Left ventricle myocardium inferior (tissue), 1 donor: ENCODE measurements at regions not wholly inside any gene's neighbourhood (a gene's known extent, or its start where the extent isn't known, plus 50 kb on each side); places are given as distances from the start of the nearest gene placed in this dataset.

ENCODE experiments used
- DNase-seq: peaks from one replicate; pipeline ENCODE4 v3.0.0-alpha.2; 2020
- H3K27ac ChIP-seq: fragments of 200-600 bp; replicated peaks from 2 replicates; pipeline ENCODE4 v1.8.0; 2021
- H3K27me3 ChIP-seq: fragments of 200-600 bp; 2 replicates; pipeline ENCODE4 v1.8.0; 2021; ENCODE audit warnings: low read depth
- H3K36me3 ChIP-seq: fragments of 200-600 bp; 2 replicates; pipeline ENCODE4 v1.8.0; 2021
- H3K4me1 ChIP-seq: fragments of 200-600 bp; 2 replicates; pipeline ENCODE4 v1.8.0; 2021
- H3K4me3 ChIP-seq: fragments of 200-600 bp; 2 replicates; pipeline ENCODE4 v1.8.0; 2021; ENCODE audit warnings: mild to moderate bottlenecking, moderate library complexity
- H3K9me3 ChIP-seq: fragments of 200-600 bp; replicated peaks from 2 replicates; pipeline ENCODE4 v1.8.0; 2021
- intact Hi-C: fragments of 100-400 bp; cut with micrococcal nuclease; formaldehyde crosslinking; loops from one replicate; pipeline ENCODE4 v1.11.0; 2022
- TF ChIP-seq, protein P1 (sequence below): fragments of 200-600 bp; IDR thresholded peaks from 2 replicates; pipeline ENCODE4 v1.8.0; 2021; ENCODE audit warnings: antibody characterized with exemption, mild to moderate bottlenecking, borderline replicate concordance
- donor health status: DM: no; HTN: yes; CAD: no; lungs with severe emphysema.

DNA sequence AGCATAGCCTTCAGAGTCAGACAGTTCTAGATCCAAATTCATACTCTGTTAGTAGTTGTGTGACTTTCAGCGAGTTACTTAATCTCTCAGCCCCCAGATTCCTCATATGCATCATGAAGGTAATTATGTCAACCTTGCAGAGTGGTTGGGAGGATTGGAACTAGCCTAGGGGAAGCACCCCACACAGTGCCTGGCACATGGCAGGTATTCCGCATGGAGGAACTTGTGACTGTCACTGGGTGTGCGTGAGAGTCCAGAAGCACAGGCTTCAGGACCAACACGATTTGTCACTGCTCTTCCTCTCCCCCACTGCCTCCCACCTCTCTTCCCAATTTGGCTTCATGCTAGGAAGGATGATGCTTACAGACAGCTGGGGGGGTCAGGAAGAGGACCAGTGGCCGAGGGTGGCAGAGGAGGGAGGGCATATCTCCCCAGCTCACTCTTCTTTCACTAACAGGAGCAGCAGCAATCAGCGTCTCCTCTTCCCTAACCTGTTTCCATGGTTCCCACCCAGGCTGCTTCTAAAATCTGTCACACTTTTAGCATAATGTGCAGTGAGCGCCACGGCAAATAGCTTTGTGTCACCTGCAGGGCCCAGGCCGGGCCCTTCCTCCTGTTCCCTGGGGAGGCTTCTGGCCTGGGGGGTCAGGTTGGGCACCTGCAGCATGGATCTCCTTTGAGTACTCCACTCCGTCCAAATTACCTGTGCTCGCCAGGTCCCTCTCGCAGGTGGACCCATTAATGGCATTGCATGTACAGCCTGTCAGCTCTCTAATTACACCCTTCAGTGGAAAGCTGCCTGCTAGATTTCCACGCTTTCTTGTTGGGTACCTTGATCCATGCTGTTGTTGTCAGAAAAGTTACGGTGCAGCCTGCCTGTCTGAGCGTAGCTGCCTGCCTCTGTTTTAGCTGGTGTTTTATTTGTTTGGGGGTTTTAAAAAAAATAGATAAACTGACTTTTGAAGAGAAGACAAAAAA, 400.4 kb downstream of the NXPE2 start:
- TF ChIP-seq, protein P1, sequence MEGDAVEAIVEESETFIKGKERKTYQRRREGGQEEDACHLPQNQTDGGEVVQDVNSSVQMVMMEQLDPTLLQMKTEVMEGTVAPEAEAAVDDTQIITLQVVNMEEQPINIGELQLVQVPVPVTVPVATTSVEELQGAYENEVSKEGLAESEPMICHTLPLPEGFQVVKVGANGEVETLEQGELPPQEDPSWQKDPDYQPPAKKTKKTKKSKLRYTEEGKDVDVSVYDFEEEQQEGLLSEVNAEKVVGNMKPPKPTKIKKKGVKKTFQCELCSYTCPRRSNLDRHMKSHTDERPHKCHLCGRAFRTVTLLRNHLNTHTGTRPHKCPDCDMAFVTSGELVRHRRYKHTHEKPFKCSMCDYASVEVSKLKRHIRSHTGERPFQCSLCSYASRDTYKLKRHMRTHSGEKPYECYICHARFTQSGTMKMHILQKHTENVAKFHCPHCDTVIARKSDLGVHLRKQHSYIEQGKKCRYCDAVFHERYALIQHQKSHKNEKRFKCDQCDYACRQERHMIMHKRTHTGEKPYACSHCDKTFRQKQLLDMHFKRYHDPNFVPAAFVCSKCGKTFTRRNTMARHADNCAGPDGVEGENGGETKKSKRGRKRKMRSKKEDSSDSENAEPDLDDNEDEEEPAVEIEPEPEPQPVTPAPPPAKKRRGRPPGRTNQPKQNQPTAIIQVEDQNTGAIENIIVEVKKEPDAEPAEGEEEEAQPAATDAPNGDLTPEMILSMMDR: no peak
- intact Hi-C loops: no loop called here

DNA sequence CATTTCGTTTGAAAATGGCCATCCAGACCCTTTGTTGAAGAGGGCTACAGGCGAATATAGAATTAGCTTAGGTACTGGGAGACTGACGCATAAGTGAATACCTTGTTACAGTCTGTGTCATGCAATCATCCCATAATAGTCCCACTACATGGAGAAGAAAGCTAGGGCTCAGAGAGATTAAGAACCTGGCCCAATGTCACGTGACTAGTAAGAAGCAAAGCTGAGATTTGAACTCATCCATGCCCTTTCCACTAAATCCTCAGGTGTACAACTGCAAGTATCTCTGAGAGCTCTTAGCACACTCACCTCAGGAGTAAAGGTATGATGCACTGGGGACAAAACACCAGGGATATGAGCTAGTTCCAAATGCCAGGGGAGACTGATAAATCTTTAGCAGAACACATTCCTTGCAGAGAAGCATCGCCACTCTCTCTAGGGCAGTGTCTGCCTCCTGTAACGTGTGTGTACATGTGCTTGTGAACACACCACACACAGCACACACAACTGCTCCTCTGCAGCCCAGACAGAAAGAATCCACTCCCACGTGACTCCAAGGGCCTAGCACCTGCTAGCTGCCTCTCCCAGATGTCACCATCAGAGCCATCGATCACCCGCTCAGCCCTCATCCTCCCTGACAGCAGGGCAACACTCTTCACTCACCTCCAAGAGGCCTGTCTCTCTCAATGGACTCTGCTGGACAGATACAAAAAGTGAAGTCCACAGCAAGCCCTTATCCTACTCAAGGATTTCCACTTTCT, 402.8 kb downstream of the NXPE2 start:
- Histone ChIP-seq H3K4me3 (no peak overlapping the region), H3K4me1 (peaks cover 5% of the 10 kb centered on the region), H3K27ac (no peak overlapping the region), H3K36me3 (no peaks in the 10 kb centered on the region), H3K9me3 (no peaks in the 10 kb centered on the region), H3K27me3 (peaks cover 65% of the 10 kb centered on the region)
- TF ChIP-seq, protein P1: no peak
- DNase-seq: no peak
- intact Hi-C loops: no loop called here

More for the DNA sequence above, 400.4 kb downstream of the NXPE2 start:
- Histone ChIP-seq H3K4me3 (no peak overlapping the region), H3K36me3 (no peaks in the 10 kb centered on the region), H3K9me3 (no peaks in the 10 kb centered on the region), H3K27me3 (peaks cover 54% of the 10 kb centered on the region), H3K4me1 (no peaks in the 10 kb centered on the region), H3K27ac (no peak overlapping the region)
- no peak for DNase-seq

DNA sequence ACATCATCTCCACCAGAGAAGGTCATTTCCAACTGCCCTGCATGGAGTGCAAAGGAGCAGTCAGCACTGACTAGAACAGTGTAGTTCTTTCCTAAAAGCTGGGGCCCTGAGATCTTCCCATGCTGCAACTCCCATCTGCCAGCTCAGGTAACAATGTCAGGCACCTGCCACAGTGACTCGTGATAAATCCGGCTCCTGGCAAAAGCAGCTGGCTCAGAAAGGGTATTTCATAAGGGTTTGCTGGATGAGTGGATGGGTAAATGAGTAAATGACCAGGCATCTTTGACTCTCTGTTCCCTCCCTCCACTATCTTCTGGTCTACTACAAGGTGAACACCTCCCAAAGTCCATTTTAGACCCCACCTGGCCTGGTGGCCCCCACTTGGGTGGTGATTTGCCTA, 403.6 kb downstream of the NXPE2 start:
- no peaks in the 10 kb centered on the region for H3K9me3 ChIP-seq
- peaks cover 59% of the 10 kb centered on the region for H3K27me3 ChIP-seq
- H3K4me1 ChIP-seq: peaks cover 5% of the 10 kb centered on the region
- DNase-seq: no peak
- intact Hi-C loops: no loop called here
- H3K4me3 ChIP-seq: no peak overlapping the region
- H3K27ac ChIP-seq: no peak overlapping the region
- TF ChIP-seq, protein P1: no peak
- no peaks in the 10 kb centered on the region for H3K36me3 ChIP-seq

DNA sequence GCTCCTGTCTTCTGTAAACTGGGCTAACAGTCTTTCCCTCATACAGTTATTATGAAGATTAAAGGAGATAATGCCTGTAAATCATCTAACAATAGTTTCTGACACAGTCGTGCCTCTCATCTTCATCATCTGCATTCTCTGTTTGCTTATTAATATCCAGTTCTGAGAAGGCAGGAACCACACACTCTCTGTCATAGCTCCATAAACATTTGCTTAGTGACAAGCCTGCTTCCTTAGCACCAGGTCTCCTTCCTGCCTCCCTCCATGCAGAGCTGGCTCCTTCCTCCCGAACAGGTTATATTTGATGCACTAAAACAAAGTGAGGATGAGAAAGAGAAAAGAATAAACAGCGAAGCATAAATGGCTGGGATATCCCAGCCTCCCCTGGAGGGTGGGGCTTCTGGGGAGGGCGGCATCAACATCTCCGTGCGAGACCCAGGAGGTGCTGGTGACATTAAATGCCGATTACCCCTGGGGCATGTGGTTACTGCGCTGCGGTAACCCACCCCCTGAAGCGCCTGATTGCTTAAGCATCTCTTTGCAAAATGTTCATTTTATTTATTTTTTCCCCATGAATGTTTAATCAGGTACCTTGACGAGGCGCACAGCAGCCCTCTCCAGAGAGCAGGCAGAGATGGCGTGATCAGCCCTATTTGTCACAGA, 404.9 kb downstream of the NXPE2 start:
- DNase-seq: no peak
- no peak overlapping the region for H3K27ac ChIP-seq
- intact Hi-C loops: no loop called here
- peaks cover 5% of the 10 kb centered on the region for H3K4me1 ChIP-seq
- H3K27me3 ChIP-seq: peaks cover 59% of the 10 kb centered on the region
- TF ChIP-seq, protein P1: no peak
- H3K4me3 ChIP-seq: no peak overlapping the region
- H3K36me3 ChIP-seq: no peaks in the 10 kb centered on the region
- no peaks in the 10 kb centered on the region for H3K9me3 ChIP-seq

DNA sequence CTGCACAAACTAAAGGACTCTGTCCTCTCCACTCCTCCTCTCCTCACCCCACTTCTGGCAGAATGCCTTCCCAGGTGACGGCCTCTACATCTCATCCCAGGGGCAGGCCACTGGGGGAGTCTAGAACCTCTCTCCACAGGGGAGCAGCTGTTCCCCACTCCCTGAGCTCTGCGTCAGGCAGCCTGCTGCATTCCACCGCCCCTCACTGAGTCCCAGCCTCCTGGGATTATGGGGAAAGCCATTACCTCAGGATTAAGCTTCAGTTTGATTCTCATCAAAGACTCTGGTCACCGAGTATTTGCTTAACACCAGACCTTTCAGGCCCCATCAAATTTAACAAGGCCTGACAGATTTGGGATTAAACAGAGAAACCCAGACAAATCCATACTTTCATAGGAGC, 405.9 kb downstream of the NXPE2 start:
- Histone ChIP-seq H3K4me3 (no peak overlapping the region), H3K36me3 (no peaks in the 10 kb centered on the region), H3K27ac (no peak overlapping the region), H3K9me3 (no peaks in the 10 kb centered on the region), H3K4me1 (peaks cover 5% of the 10 kb centered on the region), H3K27me3 (peaks cover 51% of the 10 kb centered on the region)
- no peak for DNase-seq
- TF ChIP-seq, protein P1: no peak
- intact Hi-C loops: no loop called here
